Suprapubic skin (tissue), 4 donors: ENCODE measurements at regions not wholly inside any gene's neighbourhood (a gene's known extent, or its start where the extent isn't known, plus 50 kb on each side); places are given as distances from the start of the nearest gene placed in this dataset.

ENCODE experiments used
- DNase-seq, 2 donors: peaks; one replicate each; pipeline ENCODE4 v3.0.0-alpha.2; 2019; ENCODE audit warnings: low spot score in 2 of 2
- H3K27ac ChIP-seq: fragments of 200-600 bp; sonication (generic); one replicate; pipeline ENCODE4 v1.5.1; 2019
- H3K27me3 ChIP-seq: fragments of 200-600 bp; sonication (generic); one replicate; pipeline ENCODE4 v1.5.1; 2019
- H3K36me3 ChIP-seq: fragments of 200-600 bp; sonication (generic); one replicate; pipeline ENCODE4 v1.5.1; 2019
- H3K4me1 ChIP-seq: fragments of 200-600 bp; sonication (generic); one replicate; pipeline ENCODE4 v1.5.1; 2019
- H3K4me3 ChIP-seq: fragments of 200-600 bp; sonication (generic); one replicate; pipeline ENCODE4 v1.5.1; 2019; ENCODE audit warnings: mild to moderate bottlenecking
- H3K9me3 ChIP-seq: fragments of 200-600 bp; sonication (generic); one replicate; pipeline ENCODE4 v1.5.1; 2019
- EP300 ChIP-seq: sonication (generic); formaldehyde crosslinking; IDR thresholded peaks from one replicate; pipeline ENCODE4 v1.6.1; 2017; ENCODE audit warnings: antibody characterized with exemption
- POLR2A ChIP-seq, 2 donors: fragments of 450-650 bp; IDR thresholded peaks; one replicate each; pipeline ENCODE4 v1.6.1; 2017; ENCODE audit warnings: antibody characterized with exemption in 2 of 2, mild to moderate bottlenecking in 2 of 2, moderate library complexity in 2 of 2
- POLR2AphosphoS5 ChIP-seq, 3 donors: sonication (generic); formaldehyde crosslinking; IDR thresholded peaks; one replicate each; pipeline ENCODE4 v1.6.1; 2017; ENCODE audit warnings: antibody characterized with exemption in 3 of 3
- WGBS: methylation state at CpG from one replicate; pipeline ENCODE4 v1.1.5; 2018; 5-methylcytosine and 5-hydroxymethylcytosine counted together
- TF ChIP-seq, protein P1 (sequence below), 2 donors: fragments of 200-600 bp in 1 of 2; fragments of 450-650 bp in 1 of 2; sonication (generic) in 1 of 2; IDR thresholded peaks; one replicate each; pipeline ENCODE4 v1.5.1; 2016 to 2019; ENCODE audit warnings: antibody characterized with exemption in 2 of 2, mild to moderate bottlenecking in 1 of 2, moderate library complexity in 1 of 2

DNA sequence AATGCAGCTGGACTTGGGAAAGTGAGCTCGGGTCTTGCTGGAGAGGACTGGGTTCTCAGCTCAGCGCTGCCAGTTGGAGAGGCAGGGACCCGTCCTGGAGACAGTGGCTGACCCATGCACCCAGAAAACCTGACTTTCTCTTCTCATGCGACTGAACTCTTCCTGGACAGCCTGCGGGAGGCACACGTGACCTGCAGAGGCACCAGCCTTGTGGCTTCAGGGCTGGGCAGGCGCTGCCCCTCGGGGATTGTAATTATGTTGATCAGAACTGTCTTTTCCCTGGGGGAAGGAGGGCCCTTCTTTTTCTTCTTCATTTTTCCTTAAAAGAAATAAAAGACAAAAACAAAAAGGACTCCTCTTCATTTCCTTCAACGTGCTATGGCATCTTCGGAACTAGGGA, 198.1 kb downstream of the VAPA start:
- Histone ChIP-seq H3K36me3 (no peaks in the 10 kb centered on the region), H3K9me3 (no peaks in the 10 kb centered on the region), H3K27ac (no peak overlapping the region), H3K4me3 (no peak overlapping the region), H3K27me3 (no peaks in the 10 kb centered on the region), H3K4me1 (peaks cover 8% of the 10 kb centered on the region)
- no peak for TF ChIP-seq POLR2A (IDR thresholded peaks at IDR 0.05)
- no peak for TF ChIP-seq EP300
- 73% methylated on average over 10 of the region's 10 CpGs for WGBS
- DNase-seq, result no peak

DNA sequence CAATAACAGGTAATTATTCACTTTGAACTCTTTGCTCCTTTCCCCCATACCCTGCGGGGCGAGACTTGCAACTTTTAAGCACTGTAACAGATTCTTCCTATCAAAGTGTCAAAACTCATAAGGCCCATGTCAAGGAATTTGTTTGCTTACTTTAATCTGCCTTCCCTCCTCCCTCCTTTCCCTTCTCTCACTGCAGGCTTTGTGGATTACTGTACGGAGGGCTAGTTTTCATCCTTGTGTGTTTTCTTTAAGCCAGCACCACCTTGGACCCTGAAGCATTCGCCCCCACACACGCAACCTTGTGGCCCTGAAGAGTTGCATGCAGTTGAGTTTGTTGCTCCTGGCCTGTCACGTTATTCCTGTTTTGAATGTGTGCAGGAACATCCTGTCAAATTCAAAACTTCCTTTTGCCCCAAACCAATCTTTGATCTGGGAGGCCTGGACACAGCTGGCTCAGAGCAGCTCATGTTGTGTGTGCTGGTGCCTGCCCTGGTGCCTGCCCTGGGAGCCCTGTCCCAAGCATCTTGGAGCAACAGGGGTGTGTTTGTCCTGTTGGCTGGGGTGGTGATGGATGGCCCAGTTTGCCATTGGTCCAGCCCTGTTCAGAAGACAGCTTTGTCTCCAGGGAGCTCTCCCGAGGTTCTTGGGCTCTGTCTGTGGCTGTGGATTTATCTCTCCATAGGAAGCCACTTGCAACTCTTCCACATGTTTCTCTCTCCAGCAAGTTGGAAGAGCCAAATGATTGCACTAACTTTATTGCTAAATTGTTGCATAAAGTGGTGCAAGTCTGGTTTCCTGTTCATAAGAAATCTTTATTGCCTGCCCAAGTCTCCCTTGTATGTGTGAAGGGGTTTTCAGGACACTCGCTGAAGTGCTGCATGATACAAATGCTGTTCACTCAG, 199.6 kb downstream of the VAPA start:
- Histone ChIP-seq H3K27ac (no peak overlapping the region), H3K27me3 (no peaks in the 10 kb centered on the region), H3K4me1 (peaks cover 8% of the 10 kb centered on the region), H3K9me3 (no peaks in the 10 kb centered on the region), H3K36me3 (no peaks in the 10 kb centered on the region), H3K4me3 (no peak overlapping the region)
- WGBS, result 84% methylated on average over 8 of the region's 8 CpGs
- DNase-seq, result no peak
- TF ChIP-seq, protein P1, sequence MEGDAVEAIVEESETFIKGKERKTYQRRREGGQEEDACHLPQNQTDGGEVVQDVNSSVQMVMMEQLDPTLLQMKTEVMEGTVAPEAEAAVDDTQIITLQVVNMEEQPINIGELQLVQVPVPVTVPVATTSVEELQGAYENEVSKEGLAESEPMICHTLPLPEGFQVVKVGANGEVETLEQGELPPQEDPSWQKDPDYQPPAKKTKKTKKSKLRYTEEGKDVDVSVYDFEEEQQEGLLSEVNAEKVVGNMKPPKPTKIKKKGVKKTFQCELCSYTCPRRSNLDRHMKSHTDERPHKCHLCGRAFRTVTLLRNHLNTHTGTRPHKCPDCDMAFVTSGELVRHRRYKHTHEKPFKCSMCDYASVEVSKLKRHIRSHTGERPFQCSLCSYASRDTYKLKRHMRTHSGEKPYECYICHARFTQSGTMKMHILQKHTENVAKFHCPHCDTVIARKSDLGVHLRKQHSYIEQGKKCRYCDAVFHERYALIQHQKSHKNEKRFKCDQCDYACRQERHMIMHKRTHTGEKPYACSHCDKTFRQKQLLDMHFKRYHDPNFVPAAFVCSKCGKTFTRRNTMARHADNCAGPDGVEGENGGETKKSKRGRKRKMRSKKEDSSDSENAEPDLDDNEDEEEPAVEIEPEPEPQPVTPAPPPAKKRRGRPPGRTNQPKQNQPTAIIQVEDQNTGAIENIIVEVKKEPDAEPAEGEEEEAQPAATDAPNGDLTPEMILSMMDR (IDR thresholded peaks at IDR 0.05), result no peak
- TF ChIP-seq POLR2AphosphoS5 (IDR thresholded peaks at IDR 0.05) (no peak), POLR2A (IDR thresholded peaks at IDR 0.05) (no peak), EP300 (no peak)

DNA sequence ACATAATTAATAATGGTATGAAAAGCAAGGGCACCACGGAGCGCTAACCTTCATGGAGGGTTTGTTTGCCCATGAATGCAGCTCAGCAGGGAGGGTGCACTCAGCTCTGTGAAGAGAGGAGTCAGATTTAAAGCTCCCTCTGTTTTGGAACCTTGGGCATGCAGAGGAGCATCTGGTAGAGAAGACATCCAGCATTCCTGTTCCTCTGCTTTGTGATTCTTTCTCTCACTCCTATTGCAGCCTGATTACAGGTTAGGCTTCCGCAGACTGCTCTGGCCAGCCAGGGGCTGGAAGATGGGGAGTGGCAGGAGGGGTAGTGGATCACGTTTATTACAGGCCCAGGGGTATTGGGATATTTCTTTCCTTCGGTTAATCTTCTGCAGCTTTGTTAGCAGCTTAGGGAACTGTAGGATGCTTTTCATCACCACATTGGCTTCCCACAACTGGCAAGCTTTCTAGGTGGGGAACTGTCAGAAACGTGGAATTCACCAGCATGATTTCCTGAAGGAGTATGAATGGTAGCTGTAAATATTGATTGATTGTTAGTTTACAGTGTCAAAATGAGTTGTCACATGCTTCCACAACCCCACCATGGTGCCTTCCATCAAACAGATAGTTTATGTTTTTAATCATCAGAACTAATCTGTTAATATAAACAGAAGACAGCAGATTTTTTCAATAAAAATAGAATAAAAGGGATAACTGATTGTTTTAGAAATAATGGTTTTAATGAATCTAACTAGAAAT, 201.1 kb downstream of the VAPA start:
- DNase-seq, result no peak
- 77% methylated on average over 6 of the region's 6 CpGs for WGBS
- no peak for TF ChIP-seq POLR2AphosphoS5 (IDR thresholded peaks at IDR 0.05)
- TF ChIP-seq, protein P1 (IDR thresholded peaks at IDR 0.05), result no peak
- TF ChIP-seq EP300, result no peak
- no peak for TF ChIP-seq POLR2A (IDR thresholded peaks at IDR 0.05)

DNA sequence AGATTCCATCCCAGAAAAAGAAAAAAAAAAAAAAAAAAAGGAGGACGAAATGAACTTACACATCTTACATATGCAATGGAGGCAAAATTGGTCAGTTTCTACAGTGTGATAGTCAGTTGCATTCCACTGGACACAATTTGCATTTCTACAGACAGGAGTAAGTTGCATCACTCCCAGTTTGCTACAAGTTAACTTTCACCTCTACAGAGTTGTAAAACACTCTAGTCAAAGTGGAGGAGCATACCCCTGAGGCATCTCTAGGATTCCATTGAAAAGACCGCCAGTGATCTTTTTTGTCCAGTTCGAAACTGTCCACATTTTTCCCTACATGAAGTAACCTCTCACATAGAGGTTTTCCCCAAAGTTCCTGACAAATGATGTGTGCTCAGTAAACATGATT, 202.8 kb downstream of the VAPA start:
- H3K27me3 ChIP-seq, result no peaks in the 10 kb centered on the region
- 92% methylated on average over 3 of the region's 3 CpGs for WGBS
- H3K9me3 ChIP-seq, result no peaks in the 10 kb centered on the region
- no peak for DNase-seq
- H3K4me1 ChIP-seq, result peaks cover 18% of the 10 kb centered on the region
- no peak overlapping the region for H3K27ac ChIP-seq
- no peak overlapping the region for H3K4me3 ChIP-seq
- H3K36me3 ChIP-seq, result no peaks in the 10 kb centered on the region
- TF ChIP-seq, protein P1 (IDR thresholded peaks at IDR 0.05), result no peak
- TF ChIP-seq POLR2A (IDR thresholded peaks at IDR 0.05) (no peak), POLR2AphosphoS5 (IDR thresholded peaks at IDR 0.05) (no peak), EP300 (no peak)

More for the DNA sequence above, 201.1 kb downstream of the VAPA start:
- peaks cover 8% of the 10 kb centered on the region for H3K4me1 ChIP-seq
- H3K27me3 ChIP-seq, result no peaks in the 10 kb centered on the region
- H3K4me3 ChIP-seq, result no peak overlapping the region
- no peaks in the 10 kb centered on the region for H3K36me3 ChIP-seq
- H3K9me3 ChIP-seq, result no peaks in the 10 kb centered on the region
- no peak overlapping the region for H3K27ac ChIP-seq

DNA sequence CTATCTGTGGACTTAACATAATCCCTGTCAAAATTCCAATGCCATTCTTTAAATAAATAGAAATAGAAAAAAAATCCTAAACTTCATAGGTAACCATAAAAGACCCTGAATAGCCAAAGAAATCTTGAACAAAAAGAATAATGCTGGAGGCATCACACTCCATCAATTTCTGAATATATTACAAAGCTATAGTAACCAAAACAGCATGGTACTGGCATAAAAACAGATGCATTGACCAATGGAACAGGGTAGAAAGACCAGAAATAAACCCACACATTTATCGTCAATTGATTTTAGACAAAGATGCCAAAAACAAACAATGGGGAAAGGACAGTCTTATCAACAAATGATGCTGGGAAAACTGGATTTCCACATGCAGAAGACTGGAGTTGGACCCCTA, 205.7 kb downstream of the VAPA start:
- 92% methylated on average over 1 of the region's 1 CpG for WGBS
- no peak for TF ChIP-seq POLR2AphosphoS5 (IDR thresholded peaks at IDR 0.05)
- TF ChIP-seq, protein P1 (IDR thresholded peaks at IDR 0.05), result no peak
- no peak for TF ChIP-seq POLR2A (IDR thresholded peaks at IDR 0.05)
- TF ChIP-seq EP300, result no peak

More for the DNA sequence above, 205.7 kb downstream of the VAPA start:
- Histone ChIP-seq H3K27ac (no peak overlapping the region), H3K4me1 (peaks cover 31% of the 10 kb centered on the region), H3K27me3 (no peaks in the 10 kb centered on the region), H3K4me3 (no peak overlapping the region), H3K9me3 (no peaks in the 10 kb centered on the region), H3K36me3 (no peaks in the 10 kb centered on the region)
- no peak for DNase-seq
